CD4-positive, alpha-beta T cell treated with Interleukin-21 for 1 hour (primary cell): ENCODE measurements at regions not wholly inside any gene's neighbourhood (a gene's known extent, or its start where the extent isn't known, plus 50 kb on each side); places are given as distances from the start of the nearest gene placed in this dataset.

Experiments
- DNase-seq: peaks from one replicate; pipeline ENCODE4 v3.0.0-alpha.2; 2020

GRCh38 chr2:104046466-104046865 is 807.4 kb upstream of the POU3F3 start:
- no peak for DNase-seq

- no peak for DNase-seq
Observed at GRCh38 chr2:104047516-104047915, 806.4 kb upstream of the POU3F3 start.

GRCh38 chr2:104049438-104049837 is 804.5 kb upstream of the POU3F3 start:
- DNase-seq = no peak

DNA sequence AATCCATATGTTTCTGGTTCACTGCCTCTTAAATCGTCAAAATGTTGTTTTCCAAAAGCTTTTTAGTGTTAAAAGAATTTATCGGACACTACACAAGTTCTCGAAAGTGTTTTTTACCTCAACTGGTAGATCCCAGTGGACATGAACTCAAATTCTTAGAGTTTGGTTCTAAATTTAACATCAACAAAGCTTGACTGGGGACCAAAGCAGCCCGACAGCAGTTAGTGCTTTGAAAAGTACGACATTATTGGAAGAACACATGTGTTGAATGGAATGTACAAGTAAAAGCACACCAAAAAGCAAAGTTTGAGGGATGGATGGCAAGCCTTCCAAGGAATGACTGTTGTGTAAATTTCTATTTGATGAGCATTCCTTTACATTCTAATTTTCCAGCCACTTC is 803.9 kb upstream of the POU3F3 start:
- no peak for DNase-seq

- DNase-seq = no peak
Observed at GRCh38 chr2:104050656-104051242, 803.2 kb upstream of the POU3F3 start.

DNA sequence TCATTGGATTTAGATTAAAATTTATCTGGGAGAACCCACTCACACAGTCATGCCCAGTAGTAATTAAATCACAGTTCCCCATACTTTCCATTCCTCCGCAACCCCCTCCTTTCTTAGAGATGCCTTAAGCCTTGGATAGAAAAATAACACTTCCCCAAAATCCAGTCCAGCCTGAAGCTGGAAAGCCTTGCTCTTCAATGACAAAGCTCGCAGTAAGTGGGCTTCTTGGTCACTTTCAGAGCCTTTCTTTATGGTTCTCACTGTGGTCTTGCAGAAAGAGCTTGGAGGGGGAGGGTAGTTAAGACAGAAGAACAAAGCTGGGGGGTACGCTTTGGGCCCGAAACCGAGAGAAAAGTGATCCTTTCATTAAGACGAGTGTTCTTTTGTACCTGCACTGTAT is 802.1 kb upstream of the POU3F3 start:
- no peak for DNase-seq

GRCh38 chr2:104052356-104052755 is 801.6 kb upstream of the POU3F3 start:
- DNase-seq = no peak

DNA sequence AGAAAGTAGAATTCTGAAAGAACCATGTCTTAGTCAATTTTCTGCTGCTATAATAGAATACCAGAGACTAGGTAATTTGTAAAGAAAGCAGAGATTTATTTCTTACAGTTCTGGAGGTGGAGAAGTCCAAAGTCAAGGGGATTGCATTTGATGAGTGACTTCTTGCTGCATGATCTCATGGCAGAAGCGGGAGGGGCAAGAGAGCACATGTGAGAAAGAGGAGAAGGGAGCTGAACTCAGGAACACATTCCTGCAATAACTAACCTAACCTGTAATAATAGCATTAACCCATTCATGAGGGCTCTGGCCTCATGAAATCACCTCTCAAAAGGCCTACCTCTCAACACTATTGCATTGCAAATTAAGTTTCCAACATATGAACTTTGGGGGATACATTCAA is 797.5 kb upstream of the POU3F3 start:
- no peak for DNase-seq

- DNase-seq = no peak
Observed at GRCh38 chr2:104068665-104069064, 785.2 kb upstream of the POU3F3 start.

- DNase-seq = no peak
Observed at GRCh38 chr2:104077573-104077972, 776.3 kb upstream of the POU3F3 start.

GRCh38 chr2:104078431-104079157 is 775.3 kb upstream of the POU3F3 start:
- no peak for DNase-seq

- no peak for DNase-seq
Observed at GRCh38 chr2:104088745-104089144, 765.2 kb upstream of the POU3F3 start.

DNA sequence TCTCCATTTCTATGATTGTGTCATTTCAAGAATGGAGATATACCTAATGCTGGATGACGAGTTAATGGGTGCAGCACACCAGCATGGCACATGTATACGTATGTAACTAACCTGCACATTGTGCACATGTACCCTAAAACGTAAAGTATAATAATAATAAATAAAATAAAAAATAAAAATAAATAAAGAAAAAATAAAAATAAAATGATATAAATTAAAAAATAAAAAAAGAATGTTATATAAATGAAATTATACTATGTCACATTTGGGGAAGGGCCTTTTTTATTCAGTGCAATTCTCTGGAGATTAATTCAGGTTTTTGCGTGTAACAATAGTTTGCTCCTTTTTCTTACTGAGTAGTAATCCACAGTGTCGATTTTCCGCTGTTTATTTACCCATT is 763.5 kb upstream of the POU3F3 start:
- no peak for DNase-seq

DNA sequence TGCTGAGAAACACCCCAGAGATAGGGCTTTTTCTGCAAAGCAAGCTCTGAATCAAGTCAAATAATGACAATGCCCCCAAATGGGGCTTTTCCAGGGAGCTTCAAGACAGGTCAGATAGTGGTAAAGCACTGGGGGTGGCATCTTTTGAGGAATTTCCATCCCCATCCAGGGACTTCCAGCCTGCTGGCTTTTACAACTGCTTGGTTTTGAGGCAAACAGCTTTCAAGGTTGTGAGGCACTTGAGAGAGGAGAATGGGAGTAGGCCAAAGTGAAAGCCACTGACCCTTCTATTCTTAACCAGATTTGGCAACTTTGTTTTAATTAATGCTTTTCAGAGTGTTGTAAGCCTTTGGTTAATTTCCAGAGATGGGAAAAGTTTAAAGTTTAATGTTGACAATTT is 762.0 kb upstream of the POU3F3 start:
- DNase-seq = no peak

- no peak for DNase-seq
Observed at GRCh38 chr2:104092886-104093285, 761.0 kb upstream of the POU3F3 start.

DNA sequence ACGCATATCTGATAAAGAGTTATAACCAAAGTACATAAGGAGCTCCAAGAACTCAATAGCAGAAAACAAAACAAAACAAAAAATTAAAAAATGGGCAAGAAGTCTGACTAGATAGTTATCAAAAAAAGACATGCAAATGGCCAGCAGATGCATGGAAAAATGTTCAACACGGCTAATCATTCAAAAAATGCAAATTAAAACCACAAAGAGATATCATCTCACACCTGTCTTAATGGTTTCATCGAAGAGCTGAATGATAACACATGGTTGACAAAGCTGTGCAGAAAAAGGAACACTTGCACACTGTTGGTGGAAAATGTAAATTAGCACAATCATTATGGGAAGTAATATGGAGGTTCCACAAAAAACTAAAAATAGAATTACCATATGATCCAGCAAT is 751.3 kb upstream of the POU3F3 start:
- DNase-seq = no peak

GRCh38 chr2:104109356-104109755 is 744.6 kb upstream of the POU3F3 start:
- no peak for DNase-seq

DNA sequence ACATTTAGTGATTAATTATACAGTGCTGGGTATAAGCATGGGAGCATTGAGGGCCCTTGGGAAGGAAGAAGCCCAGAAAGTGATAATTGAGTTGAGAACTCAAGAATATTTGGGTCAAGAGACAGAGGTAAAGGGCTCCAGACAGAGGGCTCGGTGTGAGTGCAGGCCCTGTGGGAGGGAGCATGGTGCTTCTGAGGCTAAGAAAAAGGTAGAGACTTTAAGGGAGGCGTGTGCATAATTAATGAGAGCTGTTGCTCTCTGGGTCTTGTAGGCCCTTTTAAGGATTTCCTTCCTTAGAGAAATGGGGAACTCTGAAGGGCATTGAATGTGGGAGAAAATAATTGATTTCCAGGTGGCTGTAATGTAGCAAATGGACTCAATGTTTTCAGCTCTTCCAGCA is 735.0 kb upstream of the POU3F3 start:
- DNase-seq = no peak

DNA sequence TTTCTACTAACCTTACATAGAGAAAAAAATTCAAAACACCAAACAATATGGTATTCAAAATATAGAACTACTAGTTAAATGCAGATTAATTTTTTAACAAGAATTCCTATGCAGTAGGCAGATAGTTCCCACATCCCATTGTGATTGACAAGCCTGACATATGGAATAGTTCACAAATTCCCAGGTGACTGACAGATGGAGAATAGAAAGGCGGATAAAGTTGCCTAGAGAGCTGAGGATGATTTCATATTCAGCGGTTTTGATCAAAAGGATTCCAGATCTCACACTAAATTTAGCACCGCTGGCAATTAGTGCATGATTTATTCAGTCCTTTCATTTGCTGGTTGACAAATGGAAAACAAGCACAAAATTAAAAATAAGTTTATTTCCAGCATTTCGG is 733.7 kb upstream of the POU3F3 start:
- DNase-seq = no peak

- DNase-seq = no peak
Observed at GRCh38 chr2:104125096-104125495, 728.8 kb upstream of the POU3F3 start.

DNA sequence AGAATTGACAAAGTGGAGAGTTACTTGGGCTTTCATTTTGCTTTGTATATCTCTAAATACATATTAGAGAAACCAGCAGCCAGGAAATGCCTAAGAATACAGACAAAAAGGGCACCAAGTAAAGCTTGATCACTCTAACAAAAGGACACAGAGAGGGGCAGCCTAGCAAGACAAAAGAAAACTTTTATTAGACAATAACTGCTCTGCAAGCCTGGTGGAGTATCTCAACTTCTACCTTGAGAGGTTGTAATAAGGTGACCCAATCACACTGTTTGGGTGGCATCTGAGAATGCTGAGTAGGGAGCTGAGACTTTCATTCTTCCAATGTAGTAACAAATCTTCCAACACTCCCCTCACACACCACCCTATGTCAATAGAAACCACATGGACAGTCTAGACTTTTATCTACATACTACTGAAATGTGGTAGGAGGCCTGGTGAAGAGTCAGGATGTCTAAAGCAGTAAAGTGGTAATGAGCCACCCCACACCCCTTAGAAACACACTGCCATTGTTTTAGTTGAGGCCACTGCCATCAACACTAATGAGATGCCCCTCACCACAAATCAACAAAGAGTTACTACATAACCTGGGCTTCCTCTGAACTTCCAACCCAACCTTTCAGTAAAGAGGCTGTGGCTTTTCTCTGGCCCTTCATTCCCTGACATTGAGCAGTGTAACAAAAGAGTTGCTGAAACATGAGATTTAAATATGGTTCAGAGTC is 726.7 kb upstream of the POU3F3 start:
- DNase-seq = no peak

DNA sequence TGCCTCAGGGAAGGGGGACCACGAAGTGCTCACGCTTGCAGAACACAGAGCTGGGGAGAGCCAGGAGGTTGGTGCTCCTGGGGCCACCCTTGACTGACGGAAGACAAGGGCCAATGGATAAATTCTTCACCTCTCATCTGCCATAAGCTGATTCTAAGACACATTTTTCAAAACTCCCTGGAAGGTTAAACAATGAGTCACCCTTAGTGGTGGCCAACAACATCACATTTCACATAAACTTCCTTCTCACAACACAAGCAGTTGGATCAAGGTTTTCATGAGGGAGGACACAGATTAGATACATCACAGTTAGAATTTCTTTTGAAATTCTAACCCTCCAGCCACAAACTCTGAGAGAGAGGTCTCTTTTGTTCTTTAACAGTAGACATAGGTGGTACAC is 713.6 kb upstream of the POU3F3 start:
- DNase-seq = no peak

GRCh38 chr2:104158191-104158590 is 695.7 kb upstream of the POU3F3 start:
- DNase-seq = no peak

- DNase-seq = no peak
Observed at GRCh38 chr2:104163611-104164130, 690.2 kb upstream of the POU3F3 start.
